HepG2 (cell line): ENCODE measurements at regions not wholly inside any gene's neighbourhood (a gene's known extent, or its start where the extent isn't known, plus 50 kb on each side); places are given as distances from the start of the nearest gene placed in this dataset.

Source experiments
- ATAC-seq: fragments of 200-7000 bp; cut with Tn5 transposase; 3 replicates; pipeline ENCODE4 v1.9.1; 2020; ENCODE audit warnings: mild to moderate bottlenecking, moderate library complexity
- BruUV-seq: library from RNA; stranded (reverse); fragments of 400-500 nt; replicated peaks from 2 replicates; lab custom pipeline; 2021; lab: Mats Ljungman, UMichigan
- CTCF ChIA-PET: fragments of 300-600 bp; formaldehyde crosslinking; extraction: SDS; loops from one replicate; lab custom pipeline; 2021; ENCODE audit warnings: low total read pairs, inconsistent platforms, low intra/inter-chr PET ratio; lab: Yijun Ruan, JAX
- POLR2A ChIA-PET: fragments of 350-600 bp; sonication (Branson Sonifier 250); formaldehyde crosslinking; loops from one replicate; lab custom pipeline; 2020; ENCODE audit warnings: antibody characterized with exemption, inconsistent platforms; lab: Yijun Ruan, JAX
- DNase-seq: peaks from one replicate; pipeline ENCODE4 v3.0.0-alpha.2; 2015; ENCODE audit warnings: low spot score
- FAIRE-seq: peaks from 3 replicates; lab custom pipeline; 2011; peaks lifted over from hg19 to GRCh38; lab: Jason Lieb, UNC
- H2AFZ ChIP-seq: one replicate; pipeline ENCODE4 v1.6.1; 2011; ENCODE audit warnings: low read length, inconsistent platforms
- H3K27ac ChIP-seq: fragments of 300-600 bp; 3 replicates; pipeline ENCODE4 v1.8.0; 2011; ENCODE audit warnings: mixed run types, mild to moderate bottlenecking, mixed read lengths, low read length, inconsistent platforms; ENCODE audit not compliant: insufficient read depth; ENCODE audit errors: extremely low read length
- H3K27me3 ChIP-seq, 2 experiments: fragments of 200-600 bp in 1 of 2; 2 replicates in 1 of 2; 3 replicates in 1 of 2; pipeline versions ENCODE4 v1.6.0 to v1.8.0; 2011; ENCODE audit warnings: low read length in 2 of 2, mild to moderate bottlenecking in 2 of 2, moderate library complexity in 2 of 2, inconsistent platforms in 1 of 2; ENCODE audit not compliant: insufficient read depth in 2 of 2, control insufficient read depth in 1 of 2
- H3K36me3 ChIP-seq, 2 experiments: fragments of 200-600 bp in 1 of 2; replicated peaks in 1 of 2; 2 replicates in 1 of 2; 3 replicates in 1 of 2; pipeline versions ENCODE4 v1.5.1 to v1.8.0; 2011; ENCODE audit warnings: low read length in 2 of 2, inconsistent platforms in 1 of 2; ENCODE audit not compliant: insufficient read depth in 2 of 2, control insufficient read depth in 1 of 2
- H3K4me1 ChIP-seq: 2 replicates; pipeline ENCODE4 v1.5.1; 2012; ENCODE audit warnings: low read length, inconsistent platforms; ENCODE audit not compliant: insufficient read depth
- H3K4me2 ChIP-seq: 2 replicates; pipeline ENCODE4 v1.6.0; 2011; ENCODE audit warnings: low read depth, low read length, inconsistent platforms
- H3K4me3 ChIP-seq, 3 experiments: fragments of 200-600 bp in 1 of 3; sonication (generic), shearing (Covaris generic) in 1 of 3; replicated peaks in 1 of 3; 2 replicates each; pipeline ENCODE4 v1.5.1; 2011 to 2016; ENCODE audit warnings: low read length in 3 of 3, inconsistent platforms in 2 of 3, low read depth in 2 of 3, mild to moderate bottlenecking in 2 of 3, control low read depth in 1 of 3, mixed read lengths in 1 of 3; ENCODE audit not compliant: insufficient read depth in 1 of 3
- H3K79me2 ChIP-seq: one replicate; pipeline ENCODE4 v1.6.1; 2011; ENCODE audit warnings: low read length, inconsistent platforms; ENCODE audit not compliant: insufficient read depth
- H3K9ac ChIP-seq: 2 replicates; pipeline ENCODE4 v1.6.0; 2011; ENCODE audit warnings: mild to moderate bottlenecking, low read depth, low read length, inconsistent platforms; ENCODE audit not compliant: insufficient read depth
- H3K9me3 ChIP-seq: 2 replicates; pipeline ENCODE4 v1.5.1; 2012; ENCODE audit warnings: mild to moderate bottlenecking, low read length
- H4K20me1 ChIP-seq: 2 replicates; pipeline ENCODE4 v1.6.0; 2011; ENCODE audit warnings: inconsistent platforms, mild to moderate bottlenecking, low read length, moderate library complexity; ENCODE audit not compliant: insufficient read depth
- FLYWCH1 ChIP-seq: sonication (generic); formaldehyde crosslinking; IDR thresholded peaks from 2 replicates; pipeline ENCODE4 v1.8.1; 2023; ENCODE audit warnings: mild to moderate bottlenecking, missing genetic modification reagents
- PCBP1 ChIP-seq: fragments of 200-400 bp; formaldehyde crosslinking; IDR thresholded peaks from 2 replicates; pipeline ENCODE4 v1.6.1; 2017; ENCODE audit warnings: mild to moderate bottlenecking, low read depth, low read length, borderline replicate concordance
- REST ChIP-seq, 2 experiments: IDR thresholded peaks; 2 replicates each; pipeline ENCODE4 v1.6.1; 2011 to 2012; ENCODE audit warnings: low read length in 2 of 2, borderline replicate concordance in 1 of 2, low read depth in 1 of 2, mild to moderate bottlenecking in 1 of 2, moderate library complexity in 1 of 2
- SIX4 ChIP-seq: sonication (generic); formaldehyde crosslinking; IDR thresholded peaks from 2 replicates; pipeline ENCODE4 v1.4.0; 2020; ENCODE audit warnings: missing genetic modification reagents
- ZFP36L2 ChIP-seq: sonication (generic); formaldehyde crosslinking; IDR thresholded peaks from 2 replicates; pipeline ENCODE4 v1.4.0; 2020; ENCODE audit warnings: missing genetic modification reagents
- ZNF101 ChIP-seq: sonication (generic); formaldehyde crosslinking; IDR thresholded peaks from 2 replicates; pipeline ENCODE4 v1.4.0; 2020; ENCODE audit warnings: mild to moderate bottlenecking, low read depth, missing genetic modification reagents, borderline replicate concordance
- ZNF292 ChIP-seq: sonication (generic); formaldehyde crosslinking; IDR thresholded peaks from 2 replicates; pipeline ENCODE4 v1.8.1; 2022; ENCODE audit warnings: mild to moderate bottlenecking, low read depth, missing genetic modification reagents, borderline replicate concordance
- ZNF761 ChIP-seq: sonication (generic); formaldehyde crosslinking; conservative IDR thresholded peaks from 2 replicates; pipeline ENCODE4 v1.4.0; 2020; ENCODE audit warnings: mild to moderate bottlenecking, missing genetic modification reagents
- WGBS: methylation state at CpG from one replicate; pipeline ENCODE4 v1.1.6; 2017; ENCODE audit warnings: low lambda C conversion rate; 5-methylcytosine and 5-hydroxymethylcytosine counted together
- in situ Hi-C: cut with HindIII; loops from 2 replicates; pipeline ENCODE4 v1.10.0; 2017; ENCODE audit warnings: low pct_unique_long_range_greater_than_20kb; ENCODE audit not compliant: extremely low pct_ligation_motif_present
- intact Hi-C: fragments of 100-400 bp; cut with micrococcal nuclease; formaldehyde crosslinking; loops from one replicate; pipeline ENCODE4 v1.10.0; 2022; ENCODE audit not compliant: unreplicated experiment

- BruUV-seq, result no TSS peak
- CTCF ChIA-PET, result no interaction called here
- Histone ChIP-seq H4K20me1 (no peaks in the 10 kb centered on the region), H3K27me3 (no peaks in the 10 kb centered on the region), H3K9ac (no peak overlapping the region), H3K36me3 (no peaks in the 10 kb centered on the region), H3K4me2 (no peak overlapping the region), H3K9me3 (peaks cover 27% of the 10 kb centered on the region), H3K79me2 (no peaks in the 10 kb centered on the region), H3K4me1 (no peaks in the 10 kb centered on the region)
- DNase-seq (no peak), FAIRE-seq (no peak), ATAC-seq (no peak)
- intact Hi-C loops (no loop called here), in situ Hi-C loops (no loop called here)
- POLR2A ChIA-PET, result no interaction called here
- TF ChIP-seq FLYWCH1 (CRISPR knock-in tag), result no peak
- no peak for TF ChIP-seq SIX4 (CRISPR knock-in tag)
- TF ChIP-seq ZFP36L2 (CRISPR knock-in tag), result no peak
- TF ChIP-seq ZNF101 (CRISPR knock-in tag), result no peak
- no peak for TF ChIP-seq REST (IDR thresholded peaks at IDR 0.05; ENCODE audit: borderline replicate concordance in 1 of 2, low read depth in 1 of 2, low read length in 2 of 2)
- no peak for TF ChIP-seq PCBP1
- no peak for TF ChIP-seq ZNF761
- no peak for TF ChIP-seq ZNF292 (CRISPR knock-in tag)
- TF ChIP-seq, all 625 proteins: peak for 0
- no peak overlapping the region for H2AFZ ChIP-seq
- H3K27ac ChIP-seq, result no peak overlapping the region
- H3K4me3 ChIP-seq, result no peak overlapping the region
- 43% methylated on average over 13 of the region's 16 CpGs for WGBS
Measured at GRCh38 chr2:184524551-184525382, 73.6 kb upstream of the ZNF804A start.
